KOPT-K1 (cell line): ENCODE measurements at regions not wholly inside any gene's neighbourhood (a gene's known extent, or its start where the extent isn't known, plus 50 kb on each side); places are given as distances from the start of the nearest gene placed in this dataset.
"Not testable (repeated sequence)": the region's sequence is repeated elsewhere in the genome, so short reads cannot be mapped to it uniquely, and the experiment has no call there.

Source experiments
- H3K27ac ChIP-seq: fragments of 200-600 bp; sonication (generic); 2 replicates; pipeline ENCODE4 v1.5.1; 2016; ENCODE audit warnings: antibody characterized with exemption, mild to moderate bottlenecking, low read depth, low read length; ENCODE audit not compliant: poor library complexity, severe bottlenecking
- H3K36me3 ChIP-seq: fragments of 200-600 bp; sonication (generic); 2 replicates; pipeline ENCODE4 v1.5.1; 2017; ENCODE audit warnings: antibody characterized with exemption, mild to moderate bottlenecking, low read length, moderate library complexity; ENCODE audit not compliant: insufficient read depth
- H3K9me3 ChIP-seq: fragments of 200-600 bp; sonication (generic); 2 replicates; pipeline ENCODE4 v1.5.1; 2017; ENCODE audit warnings: antibody characterized with exemption, low read length, mild to moderate bottlenecking; ENCODE audit not compliant: insufficient read depth, poor library complexity, severe bottlenecking

DNA sequence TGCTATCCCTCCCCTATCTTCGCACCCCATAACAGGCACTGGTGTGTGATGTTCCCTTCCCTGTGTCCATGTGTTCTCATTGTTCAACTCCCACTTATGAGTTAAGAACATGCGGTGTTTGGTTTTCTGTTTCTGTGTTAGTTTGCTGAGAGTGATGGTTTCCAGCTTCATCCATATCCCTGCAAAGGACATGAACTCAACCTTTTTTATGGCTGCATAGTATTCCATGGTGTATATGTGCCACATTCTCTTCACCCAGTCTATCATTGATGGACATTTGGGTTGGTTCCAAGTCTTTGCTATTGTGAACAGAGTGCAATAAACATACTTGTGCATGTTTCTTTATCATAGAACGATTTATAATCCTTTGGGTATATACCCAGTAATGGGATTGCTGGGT lies 84.7 kb upstream of the GATB start:
- not testable (repeated sequence) for H3K9me3 ChIP-seq, H3K36me3 ChIP-seq, H3K27ac ChIP-seq

DNA sequence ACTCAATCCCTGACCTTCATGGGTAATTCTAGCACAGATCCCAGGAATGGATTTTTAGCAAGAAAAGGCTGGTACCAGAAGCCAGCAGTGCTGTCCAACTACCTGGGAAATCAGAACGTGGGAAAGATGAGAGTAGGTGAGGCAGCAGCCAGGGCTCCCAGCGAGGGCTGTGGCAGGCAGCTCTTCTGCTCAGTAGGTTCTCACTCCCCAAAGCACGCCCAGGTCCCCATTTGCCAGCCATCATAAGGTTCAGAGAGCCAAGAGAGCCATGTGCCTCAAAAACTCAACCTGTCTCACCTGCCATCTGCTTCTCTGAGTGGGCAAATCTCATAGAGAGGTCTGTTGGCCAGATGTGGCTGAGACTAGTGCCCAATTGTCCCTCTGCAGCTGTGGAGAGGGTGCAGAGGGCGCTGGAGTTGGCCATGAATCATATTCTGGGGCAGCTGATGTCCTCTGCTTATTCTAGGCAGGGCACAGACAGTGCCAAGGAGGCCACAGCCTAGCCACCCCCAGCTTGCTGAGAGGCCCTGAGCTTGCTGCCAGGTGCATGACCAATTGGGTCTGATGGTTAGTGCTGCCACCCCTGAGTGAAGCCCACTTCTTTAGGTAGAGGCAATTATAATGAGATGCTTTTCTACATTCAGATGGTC lies 81.7 kb upstream of the GATB start:
- Histone ChIP-seq H3K36me3 (no peaks in the 10 kb centered on the region), H3K9me3 (no peaks in the 10 kb centered on the region), H3K27ac (no peak overlapping the region)

DNA sequence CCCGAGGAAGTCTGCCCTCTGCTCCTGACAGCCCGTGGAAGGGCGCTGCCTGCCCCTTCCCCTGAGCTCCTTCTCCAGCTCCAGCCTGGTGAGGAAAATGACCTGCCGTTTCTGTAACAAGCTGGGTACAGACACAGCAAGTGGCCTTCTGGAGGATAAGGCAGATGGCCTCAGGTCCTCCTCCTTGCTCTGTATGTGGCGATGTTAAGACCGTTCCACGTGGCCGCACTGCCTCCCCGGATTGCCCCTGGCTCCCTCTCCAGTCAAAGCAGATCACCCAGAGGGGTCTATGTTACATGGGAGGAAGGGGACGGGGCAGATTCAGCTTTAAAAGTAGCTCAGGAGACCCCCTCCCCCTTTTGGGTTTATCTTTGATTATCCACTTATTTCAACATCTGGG lies 80.3 kb upstream of the GATB start:
- Histone ChIP-seq H3K9me3 (no peaks in the 10 kb centered on the region), H3K27ac (no peak overlapping the region)

DNA sequence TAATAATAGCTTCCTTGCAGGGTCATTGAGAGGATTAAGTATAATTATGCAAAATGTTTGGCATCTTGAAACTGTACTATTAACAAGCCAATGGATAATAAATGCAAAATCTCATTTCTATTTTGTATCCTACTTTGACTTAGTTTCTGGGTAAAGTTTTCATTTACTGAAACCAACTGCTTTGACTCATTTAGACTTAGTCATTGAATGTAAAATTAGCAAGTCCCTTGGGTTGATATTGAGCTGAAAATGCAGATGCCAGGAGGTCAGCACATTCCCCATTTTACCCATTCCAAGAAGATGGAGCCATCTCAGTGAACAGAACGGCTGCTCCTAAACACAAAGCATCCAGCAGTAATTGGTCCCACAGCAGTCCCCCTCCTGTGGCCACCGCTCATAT lies 74.7 kb upstream of the GATB start:
- Histone ChIP-seq H3K27ac (no peak overlapping the region), H3K36me3 (no peaks in the 10 kb centered on the region), H3K9me3 (no peaks in the 10 kb centered on the region)

More for the DNA sequence above, 80.3 kb upstream of the GATB start:
- no peaks in the 10 kb centered on the region for H3K36me3 ChIP-seq

DNA sequence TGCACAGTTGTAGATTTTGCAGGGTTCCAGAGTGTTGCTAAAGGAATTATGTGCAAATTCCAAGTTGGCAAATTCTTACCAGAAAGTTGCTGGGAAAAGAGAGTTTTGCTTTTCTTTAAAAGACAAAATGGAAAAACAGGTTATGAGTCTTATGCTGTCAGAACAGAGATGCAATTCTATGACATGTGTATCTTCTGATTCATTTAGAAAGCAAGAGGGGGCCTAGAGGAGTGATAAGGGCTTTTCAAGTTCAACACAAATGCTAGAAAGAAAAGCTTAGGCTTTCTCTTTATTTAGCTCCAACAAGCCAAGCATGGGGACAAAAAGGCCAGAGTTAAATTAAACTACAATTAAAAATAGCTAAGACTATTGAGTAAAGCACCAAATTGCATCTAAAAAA lies 72.4 kb upstream of the GATB start:
- Histone ChIP-seq H3K9me3 (no peaks in the 10 kb centered on the region), H3K27ac (no peak overlapping the region), H3K36me3 (no peaks in the 10 kb centered on the region)

DNA sequence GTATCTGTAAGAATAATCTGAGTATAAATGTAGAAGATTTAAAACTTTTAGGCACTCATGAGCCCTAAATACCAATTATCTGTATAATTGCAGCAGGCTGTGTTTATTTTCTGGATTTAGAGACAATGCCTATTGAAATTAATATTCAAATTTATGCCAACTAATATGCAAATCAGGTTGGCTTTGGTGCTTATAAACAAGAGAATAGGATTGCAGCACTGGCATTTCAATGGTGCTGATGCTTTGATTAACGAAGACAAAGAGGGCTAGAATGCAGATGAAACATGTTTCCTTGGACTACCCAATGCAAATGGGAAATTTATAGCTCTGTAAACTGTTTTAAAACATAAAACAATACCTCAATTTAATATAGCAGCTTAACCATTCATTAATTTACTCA lies 70.7 kb upstream of the GATB start:
- Histone ChIP-seq H3K9me3 (peaks cover 2% of the 10 kb centered on the region), H3K36me3 (no peaks in the 10 kb centered on the region), H3K27ac (no peak overlapping the region)

DNA sequence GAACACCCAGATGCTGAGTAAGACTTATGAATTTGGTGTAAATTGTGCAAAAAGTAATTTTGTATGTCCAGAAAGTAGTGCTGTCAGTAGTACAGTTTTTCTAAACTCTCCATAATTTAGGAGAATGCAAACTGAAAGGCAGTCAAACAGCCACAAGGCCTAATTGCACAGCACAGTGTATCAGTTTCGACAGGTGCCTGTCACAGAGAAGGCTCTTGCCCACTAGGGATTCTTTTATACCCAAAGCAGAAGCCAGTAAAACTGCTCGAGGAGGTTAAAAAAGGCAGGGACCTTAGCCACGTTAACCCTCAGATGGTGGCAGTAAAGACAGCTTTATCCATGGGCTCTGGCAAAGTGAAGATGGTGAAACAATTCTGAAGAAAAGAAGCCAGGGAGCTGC lies 69.4 kb upstream of the GATB start:
- peaks cover 10% of the 10 kb centered on the region for H3K9me3 ChIP-seq
- H3K27ac ChIP-seq, result no peak overlapping the region
- H3K36me3 ChIP-seq, result no peaks in the 10 kb centered on the region

DNA sequence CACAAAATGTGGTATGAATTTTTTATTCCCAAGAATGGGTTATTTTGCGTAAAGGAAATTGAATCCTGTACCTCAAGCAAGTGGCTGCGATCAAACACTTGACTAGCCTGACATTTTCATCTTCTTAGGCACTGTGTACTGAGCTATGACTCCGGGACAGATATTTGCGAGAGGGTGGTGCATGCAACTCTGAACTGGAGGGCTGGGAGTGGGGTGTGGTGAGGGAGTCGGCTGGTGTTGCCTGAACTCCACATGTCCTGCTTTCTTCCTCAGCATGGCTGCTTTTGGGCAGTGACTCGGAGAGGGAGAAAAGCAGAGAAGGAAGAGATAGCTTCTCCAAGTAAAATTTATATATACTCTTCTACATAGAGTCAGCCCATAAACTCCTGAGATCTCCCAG lies 68.5 kb upstream of the GATB start:
- Histone ChIP-seq H3K9me3 (peaks cover 10% of the 10 kb centered on the region), H3K27ac (no peak overlapping the region), H3K36me3 (no peaks in the 10 kb centered on the region)

DNA sequence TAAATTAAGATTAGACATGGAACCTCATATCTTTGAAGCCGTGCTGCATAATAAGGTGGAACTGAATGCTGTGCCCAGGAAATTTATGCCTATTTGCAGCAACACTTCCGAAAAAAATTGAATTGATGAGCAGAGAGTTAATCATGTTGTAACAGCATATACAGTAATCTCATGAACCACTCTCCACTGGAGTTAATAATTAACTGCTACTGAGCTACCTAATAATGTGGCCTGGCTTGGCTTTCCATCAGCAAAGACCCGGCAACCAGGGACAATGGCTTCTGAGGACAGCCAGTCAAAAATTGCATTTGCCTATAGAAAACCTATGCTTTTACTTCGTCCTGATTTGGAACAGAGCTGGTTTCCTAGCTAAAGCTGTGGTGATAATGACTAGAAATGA lies 63.8 kb upstream of the GATB start:
- Histone ChIP-seq H3K9me3 (peaks cover 10% of the 10 kb centered on the region), H3K27ac (no peak overlapping the region), H3K36me3 (no peaks in the 10 kb centered on the region)

DNA sequence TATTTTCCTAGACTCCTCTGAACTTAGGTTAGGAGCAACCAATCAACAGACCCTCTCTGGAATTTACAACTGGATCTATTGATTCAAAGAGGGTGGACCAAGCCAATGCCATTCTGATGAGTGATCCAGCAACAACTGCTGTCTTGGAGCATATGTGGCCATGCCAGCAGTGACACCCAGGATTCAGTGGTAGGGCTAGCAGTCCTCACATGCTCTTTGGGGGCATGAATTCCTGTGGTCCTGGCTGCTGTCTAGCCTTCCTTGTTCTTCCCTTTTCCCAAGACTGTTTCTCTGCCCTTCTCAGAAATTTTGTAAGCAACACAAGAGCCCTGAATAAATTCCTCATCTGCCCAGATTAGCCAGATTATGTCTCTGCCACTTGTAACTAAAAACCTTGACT lies 61.5 kb upstream of the GATB start:
- peaks cover 10% of the 10 kb centered on the region for H3K9me3 ChIP-seq
- H3K36me3 ChIP-seq, result no peaks in the 10 kb centered on the region

DNA sequence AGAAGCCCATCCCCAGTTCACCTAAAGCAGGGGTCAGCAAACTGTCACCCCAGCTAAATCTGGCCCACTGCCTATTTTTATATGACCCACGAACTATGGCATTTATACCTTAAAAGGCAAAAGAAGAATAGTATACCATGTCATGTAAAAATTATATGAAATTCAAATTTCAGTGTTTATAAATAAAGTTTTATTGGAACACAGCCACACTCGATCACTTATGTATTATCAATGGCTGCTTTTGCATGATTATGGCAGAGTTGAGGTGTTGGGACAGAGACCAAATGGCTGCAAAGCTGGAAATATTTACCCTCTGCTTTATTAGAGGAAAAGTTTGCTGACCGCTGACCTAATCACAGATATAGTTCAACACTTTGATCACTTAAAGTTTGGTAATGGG lies 59.2 kb upstream of the GATB start:
- Histone ChIP-seq H3K9me3 (no peaks in the 10 kb centered on the region), H3K27ac (no peak overlapping the region), H3K36me3 (no peaks in the 10 kb centered on the region)

More for the DNA sequence above, 61.5 kb upstream of the GATB start:
- H3K27ac ChIP-seq, result no peak overlapping the region

DNA sequence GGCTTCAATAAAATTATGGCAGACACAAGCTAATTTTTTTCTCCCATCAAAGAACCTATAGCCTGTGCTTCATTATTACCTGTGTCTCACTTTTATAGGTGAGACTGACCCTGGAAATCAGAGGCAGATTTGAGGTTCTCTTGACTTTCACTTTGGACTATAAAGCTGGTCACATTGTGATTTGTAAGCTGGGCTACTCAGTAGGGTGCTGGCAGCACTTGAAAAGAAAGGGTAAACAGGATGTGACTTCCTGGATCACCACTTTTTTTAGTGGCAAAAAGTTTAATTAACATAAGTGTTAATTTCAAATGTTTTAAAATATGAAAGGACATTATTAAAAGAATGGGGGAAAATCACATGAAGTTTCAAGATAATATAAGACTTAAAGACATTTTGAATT lies 50.6 kb upstream of the GATB start:
- Histone ChIP-seq H3K9me3 (no peaks in the 10 kb centered on the region), H3K27ac (no peak overlapping the region), H3K36me3 (no peaks in the 10 kb centered on the region)
